Left ventricle myocardium inferior (tissue), 1 donor: ENCODE measurements at regions not wholly inside any gene's neighbourhood (a gene's known extent, or its start where the extent isn't known, plus 50 kb on each side); places are given as distances from the start of the nearest gene placed in this dataset.

ENCODE experiments used
- DNase-seq: peaks from one replicate; pipeline ENCODE4 v3.0.0-alpha.2; 2020
- H3K27ac ChIP-seq: fragments of 200-600 bp; replicated peaks from 2 replicates; pipeline ENCODE4 v1.8.0; 2021
- H3K27me3 ChIP-seq: fragments of 200-600 bp; 2 replicates; pipeline ENCODE4 v1.8.0; 2021; ENCODE audit warnings: low read depth
- H3K36me3 ChIP-seq: fragments of 200-600 bp; 2 replicates; pipeline ENCODE4 v1.8.0; 2021
- H3K4me1 ChIP-seq: fragments of 200-600 bp; 2 replicates; pipeline ENCODE4 v1.8.0; 2021
- H3K4me3 ChIP-seq: fragments of 200-600 bp; 2 replicates; pipeline ENCODE4 v1.8.0; 2021; ENCODE audit warnings: mild to moderate bottlenecking, moderate library complexity
- H3K9me3 ChIP-seq: fragments of 200-600 bp; replicated peaks from 2 replicates; pipeline ENCODE4 v1.8.0; 2021
- intact Hi-C: fragments of 100-400 bp; cut with micrococcal nuclease; formaldehyde crosslinking; loops from one replicate; pipeline ENCODE4 v1.11.0; 2022
- TF ChIP-seq, protein P1 (sequence below): fragments of 200-600 bp; IDR thresholded peaks from 2 replicates; pipeline ENCODE4 v1.8.0; 2021; ENCODE audit warnings: antibody characterized with exemption, mild to moderate bottlenecking, borderline replicate concordance
- donor health status: DM: no; HTN: yes; CAD: no; lungs with severe emphysema.

DNA sequence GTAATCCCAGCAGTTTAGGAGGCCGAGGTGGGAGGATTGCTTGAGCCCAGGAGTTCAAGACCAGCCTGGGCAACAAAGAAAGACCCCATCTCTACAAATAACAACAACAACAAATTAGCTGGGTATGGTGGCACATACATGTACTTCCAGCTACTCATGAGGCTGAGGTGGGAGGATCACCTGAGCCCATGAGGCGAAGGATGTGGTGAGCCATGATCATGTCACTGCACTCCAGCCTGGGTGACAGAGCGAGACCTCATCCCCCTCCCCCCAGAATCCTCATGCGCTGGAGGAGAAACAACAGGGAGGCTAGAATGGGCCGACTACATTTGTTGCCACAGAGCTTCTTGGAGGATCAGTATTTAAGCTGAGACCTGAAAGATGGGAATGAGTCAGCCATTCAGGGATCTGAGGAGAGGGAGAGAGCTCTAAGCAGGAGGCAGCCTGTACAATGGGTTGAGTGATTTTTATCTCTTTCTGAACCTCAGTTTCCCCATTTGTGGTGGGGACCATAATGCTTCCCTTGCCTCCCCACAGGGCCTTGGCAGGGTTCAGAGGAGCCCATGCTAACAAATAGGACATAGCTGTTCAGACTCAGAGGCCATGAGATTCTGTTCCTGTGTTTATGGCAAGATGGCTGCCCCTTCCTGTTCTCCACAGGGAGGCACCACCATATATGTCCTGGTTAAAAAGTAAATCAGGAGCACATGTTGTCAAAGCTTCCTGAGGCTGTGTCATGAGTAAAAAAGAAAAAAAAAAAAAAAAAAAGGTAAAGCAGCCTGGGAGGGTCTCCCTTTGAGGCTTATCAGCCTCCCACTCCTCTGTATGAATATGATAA lies 131.4 kb upstream of the HAAO start:
- DNase-seq: no peak
- H3K4me1 ChIP-seq: peaks cover 77% of the 10 kb centered on the region

DNA sequence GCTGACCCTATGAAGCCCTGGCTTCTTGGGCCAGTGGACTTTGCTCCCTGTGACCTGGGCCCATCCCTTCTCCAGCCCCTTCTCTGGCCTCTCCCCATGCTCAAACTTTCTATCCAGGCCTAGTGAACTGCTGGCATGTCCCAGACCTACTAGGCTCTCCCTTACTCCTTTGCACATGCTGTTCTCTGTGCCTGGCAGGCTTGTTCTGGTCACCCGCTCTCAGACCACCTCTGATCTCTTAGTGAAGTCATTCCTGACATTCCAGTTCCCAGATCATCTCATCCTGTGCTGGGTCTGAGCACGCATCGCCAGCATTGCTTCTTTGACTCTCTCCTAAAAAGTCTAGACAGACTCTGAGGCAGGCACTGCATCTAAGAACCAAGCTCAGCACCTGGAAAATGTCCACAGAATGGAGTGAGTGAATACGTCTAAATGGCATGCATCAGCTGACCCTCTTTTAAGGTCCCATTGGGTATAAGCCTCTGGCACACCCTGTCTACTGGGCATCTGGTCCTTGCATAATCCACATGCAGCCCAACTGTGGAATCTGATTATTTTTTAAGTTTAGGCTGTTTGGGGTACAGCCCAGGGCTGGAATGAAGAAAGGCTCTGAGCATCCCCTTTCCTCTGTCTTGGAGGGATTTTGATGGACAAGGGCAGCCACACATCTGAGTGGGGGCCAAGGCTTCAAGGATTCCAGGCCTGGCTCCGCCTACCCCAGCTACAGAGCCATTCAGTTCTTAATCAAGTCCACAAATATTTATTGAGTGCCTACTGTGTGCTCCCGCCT lies 130.6 kb upstream of the HAAO start:
- H3K27me3 ChIP-seq: no peaks in the 10 kb centered on the region
- H3K27ac ChIP-seq: peak overlapping the region; percentile 92
- DNase-seq: no peak
- intact Hi-C loops: loop anchor here (10.0 kb wide), 1 partner anchor 58 kb away; no protein-coding TSS in a partner anchor
- TF ChIP-seq, protein P1, sequence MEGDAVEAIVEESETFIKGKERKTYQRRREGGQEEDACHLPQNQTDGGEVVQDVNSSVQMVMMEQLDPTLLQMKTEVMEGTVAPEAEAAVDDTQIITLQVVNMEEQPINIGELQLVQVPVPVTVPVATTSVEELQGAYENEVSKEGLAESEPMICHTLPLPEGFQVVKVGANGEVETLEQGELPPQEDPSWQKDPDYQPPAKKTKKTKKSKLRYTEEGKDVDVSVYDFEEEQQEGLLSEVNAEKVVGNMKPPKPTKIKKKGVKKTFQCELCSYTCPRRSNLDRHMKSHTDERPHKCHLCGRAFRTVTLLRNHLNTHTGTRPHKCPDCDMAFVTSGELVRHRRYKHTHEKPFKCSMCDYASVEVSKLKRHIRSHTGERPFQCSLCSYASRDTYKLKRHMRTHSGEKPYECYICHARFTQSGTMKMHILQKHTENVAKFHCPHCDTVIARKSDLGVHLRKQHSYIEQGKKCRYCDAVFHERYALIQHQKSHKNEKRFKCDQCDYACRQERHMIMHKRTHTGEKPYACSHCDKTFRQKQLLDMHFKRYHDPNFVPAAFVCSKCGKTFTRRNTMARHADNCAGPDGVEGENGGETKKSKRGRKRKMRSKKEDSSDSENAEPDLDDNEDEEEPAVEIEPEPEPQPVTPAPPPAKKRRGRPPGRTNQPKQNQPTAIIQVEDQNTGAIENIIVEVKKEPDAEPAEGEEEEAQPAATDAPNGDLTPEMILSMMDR: no peak
- H3K4me1 ChIP-seq: peaks cover 70% of the 10 kb centered on the region
- H3K4me3 ChIP-seq: no peak overlapping the region
- H3K36me3 ChIP-seq: no peaks in the 10 kb centered on the region
- no peaks in the 10 kb centered on the region for H3K9me3 ChIP-seq

More for the DNA sequence above, 131.4 kb upstream of the HAAO start:
- Histone ChIP-seq H3K4me3 (peak overlapping the region; percentile 34), H3K9me3 (no peaks in the 10 kb centered on the region), H3K27me3 (no peaks in the 10 kb centered on the region), H3K36me3 (no peaks in the 10 kb centered on the region), H3K27ac (peak overlapping the region; percentile 92)
- TF ChIP-seq, protein P1: no peak
- intact Hi-C loops: loop anchor here (10.0 kb wide), 1 partner anchor 59 kb away; no protein-coding TSS in a partner anchor

- peaks cover 70% of the 10 kb centered on the region for H3K4me1 ChIP-seq
- no peak overlapping the region for H3K4me3 ChIP-seq
- intact Hi-C loops: loop anchor here (10.0 kb wide), 1 partner anchor 57 kb away; no protein-coding TSS in a partner anchor
- H3K27ac ChIP-seq: peak overlapping the region; percentile 92
- H3K9me3 ChIP-seq: no peaks in the 10 kb centered on the region
- no peaks in the 10 kb centered on the region for H3K36me3 ChIP-seq
- TF ChIP-seq, protein P1: no peak
- DNase-seq: no peak
- no peaks in the 10 kb centered on the region for H3K27me3 ChIP-seq
Observed at GRCh38 chr2:42922293-42922692, 129.9 kb upstream of the HAAO start.

GRCh38 chr2:42921721-42922120 lies 129.3 kb upstream of the HAAO start:
- Histone ChIP-seq H3K4me3 (no peak overlapping the region), H3K9me3 (no peaks in the 10 kb centered on the region), H3K36me3 (no peaks in the 10 kb centered on the region), H3K27ac (peak overlapping the region; percentile 92), H3K27me3 (no peaks in the 10 kb centered on the region), H3K4me1 (peaks cover 69% of the 10 kb centered on the region)
- DNase-seq: no peak
- intact Hi-C loops: loop anchor here (10.0 kb wide), 1 partner anchor 57 kb away; no protein-coding TSS in a partner anchor
- TF ChIP-seq, protein P1: no peak

DNA sequence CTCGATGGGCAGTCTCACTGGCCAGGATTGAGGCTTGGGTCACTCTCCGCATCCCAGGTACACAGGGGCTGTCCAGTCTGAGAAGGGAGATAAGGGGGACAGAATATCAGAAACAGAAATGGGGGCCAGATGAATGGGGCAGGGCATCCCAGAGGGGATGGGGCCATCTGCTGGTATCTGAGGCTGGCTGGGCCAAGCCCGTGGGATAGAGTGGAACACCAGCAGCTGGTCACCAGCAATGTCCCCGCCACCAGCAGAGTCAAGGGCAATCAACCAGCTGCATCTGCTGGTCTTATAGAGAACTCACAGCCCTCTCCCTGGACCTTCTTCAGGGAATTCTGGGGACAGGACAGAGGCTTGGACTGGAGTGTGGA lies 128.8 kb upstream of the HAAO start:
- Histone ChIP-seq H3K36me3 (no peaks in the 10 kb centered on the region), H3K4me1 (peaks cover 63% of the 10 kb centered on the region), H3K27ac (no peak overlapping the region), H3K9me3 (no peaks in the 10 kb centered on the region), H3K27me3 (no peaks in the 10 kb centered on the region), H3K4me3 (no peak overlapping the region)
- intact Hi-C loops: loop anchor here (10.0 kb wide), 1 partner anchor 56 kb away; no protein-coding TSS in a partner anchor
- DNase-seq: no peak
- TF ChIP-seq, protein P1: no peak
